Parathyroid adenoma (tissue), 2 donors: ENCODE measurements at regions not wholly inside any gene's neighbourhood (a gene's known extent, or its start where the extent isn't known, plus 50 kb on each side); places are given as distances from the start of the nearest gene placed in this dataset.

Source experiments
- H2AFZ ChIP-seq: fragments of 300-600 bp; sonication (generic); one replicate; pipeline ENCODE4 v1.7.0; 2017; ENCODE audit warnings: antibody characterized with exemption, mild to moderate bottlenecking
- H3K27ac ChIP-seq: fragments of 300-600 bp; sonication (generic); one replicate; pipeline ENCODE4 v1.7.0; 2017
- H3K27me3 ChIP-seq: fragments of 300-600 bp; sonication (generic); one replicate; pipeline ENCODE4 v1.7.0; 2017; ENCODE audit warnings: low read length; ENCODE audit not compliant: control insufficient read depth, insufficient read depth
- H3K36me3 ChIP-seq: fragments of 300-600 bp; sonication (generic); one replicate; pipeline ENCODE4 v1.7.0; 2017; ENCODE audit warnings: low read length; ENCODE audit not compliant: control insufficient read depth, insufficient read depth
- H3K4me1 ChIP-seq: fragments of 300-600 bp; sonication (generic); one replicate; pipeline ENCODE4 v1.7.0; 2017; ENCODE audit warnings: control low read depth
- H3K4me2 ChIP-seq: fragments of 300-600 bp; sonication (generic); one replicate; pipeline ENCODE4 v1.7.0; 2017; ENCODE audit warnings: low read length
- H3K4me3 ChIP-seq: fragments of 300-600 bp; sonication (generic); one replicate; pipeline ENCODE4 v1.7.0; 2017; ENCODE audit warnings: low read depth, low read length
- H3K79me2 ChIP-seq: fragments of 300-600 bp; sonication (generic); one replicate; pipeline ENCODE4 v1.7.0; 2017; ENCODE audit warnings: control low read depth
- H3K9ac ChIP-seq: fragments of 300-600 bp; sonication (generic); one replicate; pipeline ENCODE4 v1.7.0; 2017; ENCODE audit warnings: mild to moderate bottlenecking
- H3K9me3 ChIP-seq: fragments of 300-600 bp; sonication (generic); one replicate; pipeline ENCODE4 v1.7.0; 2017; ENCODE audit warnings: low read length; ENCODE audit not compliant: control insufficient read depth
- TF ChIP-seq, protein P1 (sequence below): fragments of 300-600 bp; sonication (generic); IDR thresholded peaks from one replicate; pipeline ENCODE4 v1.7.0; 2017; ENCODE audit warnings: antibody characterized with exemption, mild to moderate bottlenecking
- donor health status: primary hyperparathyroidism.

DNA sequence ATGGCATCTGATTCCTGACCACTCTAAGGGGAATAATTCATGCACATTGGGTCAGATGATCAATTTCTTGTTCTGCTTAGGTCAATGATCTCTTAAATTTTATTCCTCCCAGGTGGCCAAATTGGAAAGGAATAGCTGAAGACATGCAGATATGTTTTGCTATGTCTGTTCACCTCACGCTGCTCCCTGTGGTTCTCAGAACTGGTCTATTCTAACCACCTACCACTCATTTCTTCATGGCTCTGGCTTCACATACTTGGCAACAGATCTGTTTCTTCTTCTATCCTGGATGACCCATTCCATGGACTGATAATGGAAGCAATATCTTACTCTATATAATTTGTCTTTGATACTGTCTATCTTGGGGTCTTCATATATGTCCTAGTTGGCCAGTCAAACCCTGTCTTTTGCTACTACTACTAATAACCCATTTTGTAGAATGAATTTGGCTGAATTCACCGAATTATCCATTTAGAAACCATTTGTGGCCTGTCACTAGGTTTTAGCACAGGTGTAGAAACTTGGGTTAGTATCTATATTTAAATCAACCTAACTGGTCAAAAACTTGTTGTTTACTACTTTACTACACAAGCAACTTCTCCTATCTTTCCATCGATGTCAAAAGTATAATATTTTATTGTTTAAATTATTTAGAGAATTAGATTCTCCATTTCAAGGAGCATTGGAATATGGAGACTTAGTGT lies 650.9 kb downstream of the TLE4 start:
- Histone ChIP-seq H3K4me1 (no peaks in the 10 kb centered on the region), H3K27ac (no peak overlapping the region), H3K79me2 (no peaks in the 10 kb centered on the region), H2AFZ (no peak overlapping the region), H3K9ac (no peak overlapping the region), H3K27me3 (no peaks in the 10 kb centered on the region), H3K9me3 (no peaks in the 10 kb centered on the region), H3K4me3 (no peak overlapping the region), H3K4me2 (no peak overlapping the region), H3K36me3 (no peaks in the 10 kb centered on the region)
- TF ChIP-seq, protein P1, sequence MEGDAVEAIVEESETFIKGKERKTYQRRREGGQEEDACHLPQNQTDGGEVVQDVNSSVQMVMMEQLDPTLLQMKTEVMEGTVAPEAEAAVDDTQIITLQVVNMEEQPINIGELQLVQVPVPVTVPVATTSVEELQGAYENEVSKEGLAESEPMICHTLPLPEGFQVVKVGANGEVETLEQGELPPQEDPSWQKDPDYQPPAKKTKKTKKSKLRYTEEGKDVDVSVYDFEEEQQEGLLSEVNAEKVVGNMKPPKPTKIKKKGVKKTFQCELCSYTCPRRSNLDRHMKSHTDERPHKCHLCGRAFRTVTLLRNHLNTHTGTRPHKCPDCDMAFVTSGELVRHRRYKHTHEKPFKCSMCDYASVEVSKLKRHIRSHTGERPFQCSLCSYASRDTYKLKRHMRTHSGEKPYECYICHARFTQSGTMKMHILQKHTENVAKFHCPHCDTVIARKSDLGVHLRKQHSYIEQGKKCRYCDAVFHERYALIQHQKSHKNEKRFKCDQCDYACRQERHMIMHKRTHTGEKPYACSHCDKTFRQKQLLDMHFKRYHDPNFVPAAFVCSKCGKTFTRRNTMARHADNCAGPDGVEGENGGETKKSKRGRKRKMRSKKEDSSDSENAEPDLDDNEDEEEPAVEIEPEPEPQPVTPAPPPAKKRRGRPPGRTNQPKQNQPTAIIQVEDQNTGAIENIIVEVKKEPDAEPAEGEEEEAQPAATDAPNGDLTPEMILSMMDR, result no peak

- no peak overlapping the region for H3K9ac ChIP-seq
- no peak overlapping the region for H3K27ac ChIP-seq
- H2AFZ ChIP-seq, result no peak overlapping the region
- H3K4me2 ChIP-seq, result no peak overlapping the region
- no peak overlapping the region for H3K4me3 ChIP-seq
- TF ChIP-seq, protein P1, result no peak
- no peaks in the 10 kb centered on the region for H3K4me1 ChIP-seq
- no peaks in the 10 kb centered on the region for H3K79me2 ChIP-seq
- no peaks in the 10 kb centered on the region for H3K9me3 ChIP-seq
- H3K27me3 ChIP-seq, result no peaks in the 10 kb centered on the region
- no peaks in the 10 kb centered on the region for H3K36me3 ChIP-seq
Observed at GRCh38 chr9:80218328-80218727, 646.6 kb downstream of the TLE4 start.

- Histone ChIP-seq H3K36me3 (no peaks in the 10 kb centered on the region), H3K27ac (no peak overlapping the region), H3K4me2 (no peak overlapping the region), H3K9me3 (no peaks in the 10 kb centered on the region), H3K4me1 (no peaks in the 10 kb centered on the region), H3K9ac (no peak overlapping the region), H3K4me3 (no peak overlapping the region), H2AFZ (no peak overlapping the region), H3K27me3 (no peaks in the 10 kb centered on the region), H3K79me2 (no peaks in the 10 kb centered on the region)
- TF ChIP-seq, protein P1, result no peak
Observed at GRCh38 chr9:80213613-80214012, 641.8 kb downstream of the TLE4 start.

- H3K27me3 ChIP-seq, result no peaks in the 10 kb centered on the region
- no peak overlapping the region for H3K4me2 ChIP-seq
- TF ChIP-seq, protein P1, result no peak
- H3K4me3 ChIP-seq, result no peak overlapping the region
- no peaks in the 10 kb centered on the region for H3K79me2 ChIP-seq
- H2AFZ ChIP-seq, result no peak overlapping the region
- no peaks in the 10 kb centered on the region for H3K36me3 ChIP-seq
- H3K9ac ChIP-seq, result no peak overlapping the region
- H3K4me1 ChIP-seq, result no peaks in the 10 kb centered on the region
- no peaks in the 10 kb centered on the region for H3K9me3 ChIP-seq
- H3K27ac ChIP-seq, result no peak overlapping the region
Observed at GRCh38 chr9:80208696-80209095, 636.9 kb downstream of the TLE4 start.

DNA sequence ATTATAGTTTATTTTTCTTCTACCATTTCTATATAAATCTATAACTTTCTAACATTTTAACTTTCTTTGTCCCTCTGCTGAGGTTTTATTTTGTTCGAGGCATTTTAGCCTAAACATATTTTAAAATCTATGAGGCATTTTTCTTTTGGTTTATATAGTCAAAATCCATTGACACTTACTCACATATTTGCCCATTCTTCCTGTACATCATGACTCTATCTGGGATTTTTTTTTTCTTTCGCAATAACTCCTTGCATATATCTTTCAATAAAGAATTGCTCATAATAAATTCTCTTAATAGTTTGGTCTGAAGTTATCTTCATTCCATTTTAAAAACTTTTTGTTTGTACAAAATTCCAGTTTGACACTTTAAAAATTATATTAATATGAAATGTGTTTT lies 632.3 kb downstream of the TLE4 start:
- no peak overlapping the region for H2AFZ ChIP-seq

More for the DNA sequence above, 632.3 kb downstream of the TLE4 start:
- no peaks in the 10 kb centered on the region for H3K9me3 ChIP-seq
- H3K79me2 ChIP-seq, result no peaks in the 10 kb centered on the region
- TF ChIP-seq, protein P1, result no peak
- no peak overlapping the region for H3K27ac ChIP-seq
- no peak overlapping the region for H3K9ac ChIP-seq
- no peak overlapping the region for H3K4me2 ChIP-seq
- H3K36me3 ChIP-seq, result no peaks in the 10 kb centered on the region
- H3K27me3 ChIP-seq, result no peaks in the 10 kb centered on the region
- H3K4me3 ChIP-seq, result no peak overlapping the region
- no peaks in the 10 kb centered on the region for H3K4me1 ChIP-seq
